ENCODE measurements at regions not wholly inside any gene's neighbourhood (a gene's known extent, or its start where the extent isn't known, plus 50 kb on each side); places are given as distances from the start of the nearest gene placed in this dataset.

DNA sequence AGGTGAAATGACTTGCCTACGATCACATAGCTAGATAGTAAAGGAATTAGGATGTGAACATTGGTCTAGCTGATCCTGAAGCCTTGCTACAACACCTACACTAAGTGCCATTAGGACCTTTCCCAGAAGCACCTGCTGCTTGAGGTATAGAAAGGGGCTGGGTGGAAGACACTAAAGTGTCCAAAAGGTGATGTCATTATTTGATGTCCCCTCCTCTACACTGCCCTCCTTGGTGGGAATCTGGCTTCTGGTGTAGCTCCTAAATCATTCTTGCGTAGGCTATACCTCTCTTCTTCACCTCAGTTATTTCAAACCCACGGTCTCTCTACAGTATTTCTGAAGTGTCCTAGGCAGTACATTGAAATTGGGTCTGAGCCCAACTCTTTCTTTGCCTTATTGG lies 132.5 kb upstream of the FGGY start:
- no peak for TF ChIP-seq CTCF (IDR thresholded peaks at IDR 0.05 in 2 of 3, conservative IDR thresholded peaks at IDR 0.05 in 1 of 3; ENCODE audit: insufficient read depth in 2 of 3, low read depth in 1 of 3, low read length in 3 of 3)
- no peak for TF ChIP-seq KLF16 (IDR thresholded peaks at IDR 0.05)
- TF ChIP-seq, protein P1, sequence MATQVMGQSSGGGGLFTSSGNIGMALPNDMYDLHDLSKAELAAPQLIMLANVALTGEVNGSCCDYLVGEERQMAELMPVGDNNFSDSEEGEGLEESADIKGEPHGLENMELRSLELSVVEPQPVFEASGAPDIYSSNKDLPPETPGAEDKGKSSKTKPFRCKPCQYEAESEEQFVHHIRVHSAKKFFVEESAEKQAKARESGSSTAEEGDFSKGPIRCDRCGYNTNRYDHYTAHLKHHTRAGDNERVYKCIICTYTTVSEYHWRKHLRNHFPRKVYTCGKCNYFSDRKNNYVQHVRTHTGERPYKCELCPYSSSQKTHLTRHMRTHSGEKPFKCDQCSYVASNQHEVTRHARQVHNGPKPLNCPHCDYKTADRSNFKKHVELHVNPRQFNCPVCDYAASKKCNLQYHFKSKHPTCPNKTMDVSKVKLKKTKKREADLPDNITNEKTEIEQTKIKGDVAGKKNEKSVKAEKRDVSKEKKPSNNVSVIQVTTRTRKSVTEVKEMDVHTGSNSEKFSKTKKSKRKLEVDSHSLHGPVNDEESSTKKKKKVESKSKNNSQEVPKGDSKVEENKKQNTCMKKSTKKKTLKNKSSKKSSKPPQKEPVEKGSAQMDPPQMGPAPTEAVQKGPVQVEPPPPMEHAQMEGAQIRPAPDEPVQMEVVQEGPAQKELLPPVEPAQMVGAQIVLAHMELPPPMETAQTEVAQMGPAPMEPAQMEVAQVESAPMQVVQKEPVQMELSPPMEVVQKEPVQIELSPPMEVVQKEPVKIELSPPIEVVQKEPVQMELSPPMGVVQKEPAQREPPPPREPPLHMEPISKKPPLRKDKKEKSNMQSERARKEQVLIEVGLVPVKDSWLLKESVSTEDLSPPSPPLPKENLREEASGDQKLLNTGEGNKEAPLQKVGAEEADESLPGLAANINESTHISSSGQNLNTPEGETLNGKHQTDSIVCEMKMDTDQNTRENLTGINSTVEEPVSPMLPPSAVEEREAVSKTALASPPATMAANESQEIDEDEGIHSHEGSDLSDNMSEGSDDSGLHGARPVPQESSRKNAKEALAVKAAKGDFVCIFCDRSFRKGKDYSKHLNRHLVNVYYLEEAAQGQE (IDR thresholded peaks at IDR 0.05; ENCODE audit: borderline replicate concordance) = no peak
- TF ChIP-seq, protein P1 (CRISPR knock-in tag; IDR thresholded peaks at IDR 0.05; ENCODE audit: low read depth) = no peak
